Liver (tissue), 3 donors: ENCODE measurements at regions not wholly inside any gene's neighbourhood (a gene's known extent, or its start where the extent isn't known, plus 50 kb on each side); places are given as distances from the start of the nearest gene placed in this dataset.

Source experiments
- JUND ChIP-seq, 2 donors: IDR thresholded peaks; 2 replicates each; pipeline ENCODE4 v1.6.1; 2016; ENCODE audit warnings: antibody characterized with exemption in 2 of 2
- NR2F2 ChIP-seq: IDR thresholded peaks from 2 replicates; pipeline ENCODE4 v1.6.1; 2016; ENCODE audit warnings: antibody characterized with exemption
- RAD21 ChIP-seq, 2 donors: IDR thresholded peaks; 2 replicates each; pipeline ENCODE4 v1.6.1; 2016; ENCODE audit warnings: antibody characterized with exemption in 2 of 2, mild to moderate bottlenecking in 2 of 2
- TAF1 ChIP-seq: conservative IDR thresholded peaks from 2 replicates; pipeline ENCODE4 v1.6.1; 2016; ENCODE audit warnings: antibody characterized with exemption, mild to moderate bottlenecking
- TF ChIP-seq, protein P1 (sequence below): IDR thresholded peaks from 2 replicates; pipeline ENCODE4 v1.6.1; 2016; ENCODE audit warnings: antibody characterized with exemption
- TF ChIP-seq, protein P2 (sequence below): fragments of 150-350 bp; IDR thresholded peaks from 2 replicates; pipeline ENCODE4 v1.5.1; 2017; ENCODE audit warnings: improper control_type of control experiment, low read depth, low read length; ENCODE audit not compliant: missing input control
- TF ChIP-seq, protein P3 (sequence below): IDR thresholded peaks from 2 replicates; pipeline ENCODE4 v1.6.1; 2016; ENCODE audit warnings: antibody characterized with exemption, mild to moderate bottlenecking
- donor health status: healthy.
- donor health status: healthy.

DNA sequence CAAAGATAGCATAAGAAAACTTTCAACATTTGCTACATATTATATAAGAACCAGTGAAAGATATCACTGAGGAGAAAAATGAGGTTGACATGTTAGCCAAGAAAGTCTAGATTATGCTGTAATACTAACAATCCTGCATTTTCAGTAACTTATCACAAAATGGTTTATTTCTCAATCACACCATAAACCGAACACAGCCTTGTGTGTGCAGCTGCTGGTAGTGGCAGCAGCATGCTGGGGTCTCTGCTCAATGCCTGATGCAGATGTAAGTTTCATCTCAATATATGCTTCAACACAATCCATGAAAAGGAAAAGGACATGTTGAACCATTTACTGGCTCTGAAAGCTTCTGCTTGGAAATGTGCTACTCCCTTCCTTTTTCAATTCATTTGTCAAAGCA, 376.3 kb downstream of the GPD2 start:
- TF ChIP-seq, protein P1, sequence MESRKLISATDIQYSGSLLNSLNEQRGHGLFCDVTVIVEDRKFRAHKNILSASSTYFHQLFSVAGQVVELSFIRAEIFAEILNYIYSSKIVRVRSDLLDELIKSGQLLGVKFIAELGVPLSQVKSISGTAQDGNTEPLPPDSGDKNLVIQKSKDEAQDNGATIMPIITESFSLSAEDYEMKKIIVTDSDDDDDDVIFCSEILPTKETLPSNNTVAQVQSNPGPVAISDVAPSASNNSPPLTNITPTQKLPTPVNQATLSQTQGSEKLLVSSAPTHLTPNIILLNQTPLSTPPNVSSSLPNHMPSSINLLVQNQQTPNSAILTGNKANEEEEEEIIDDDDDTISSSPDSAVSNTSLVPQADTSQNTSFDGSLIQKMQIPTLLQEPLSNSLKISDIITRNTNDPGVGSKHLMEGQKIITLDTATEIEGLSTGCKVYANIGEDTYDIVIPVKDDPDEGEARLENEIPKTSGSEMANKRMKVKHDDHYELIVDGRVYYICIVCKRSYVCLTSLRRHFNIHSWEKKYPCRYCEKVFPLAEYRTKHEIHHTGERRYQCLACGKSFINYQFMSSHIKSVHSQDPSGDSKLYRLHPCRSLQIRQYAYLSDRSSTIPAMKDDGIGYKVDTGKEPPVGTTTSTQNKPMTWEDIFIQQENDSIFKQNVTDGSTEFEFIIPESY, result no peak
- TF ChIP-seq, protein P2, sequence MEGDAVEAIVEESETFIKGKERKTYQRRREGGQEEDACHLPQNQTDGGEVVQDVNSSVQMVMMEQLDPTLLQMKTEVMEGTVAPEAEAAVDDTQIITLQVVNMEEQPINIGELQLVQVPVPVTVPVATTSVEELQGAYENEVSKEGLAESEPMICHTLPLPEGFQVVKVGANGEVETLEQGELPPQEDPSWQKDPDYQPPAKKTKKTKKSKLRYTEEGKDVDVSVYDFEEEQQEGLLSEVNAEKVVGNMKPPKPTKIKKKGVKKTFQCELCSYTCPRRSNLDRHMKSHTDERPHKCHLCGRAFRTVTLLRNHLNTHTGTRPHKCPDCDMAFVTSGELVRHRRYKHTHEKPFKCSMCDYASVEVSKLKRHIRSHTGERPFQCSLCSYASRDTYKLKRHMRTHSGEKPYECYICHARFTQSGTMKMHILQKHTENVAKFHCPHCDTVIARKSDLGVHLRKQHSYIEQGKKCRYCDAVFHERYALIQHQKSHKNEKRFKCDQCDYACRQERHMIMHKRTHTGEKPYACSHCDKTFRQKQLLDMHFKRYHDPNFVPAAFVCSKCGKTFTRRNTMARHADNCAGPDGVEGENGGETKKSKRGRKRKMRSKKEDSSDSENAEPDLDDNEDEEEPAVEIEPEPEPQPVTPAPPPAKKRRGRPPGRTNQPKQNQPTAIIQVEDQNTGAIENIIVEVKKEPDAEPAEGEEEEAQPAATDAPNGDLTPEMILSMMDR, result no peak
- TF ChIP-seq RAD21 (IDR thresholded peaks at IDR 0.05), result no peak
- no peak for TF ChIP-seq JUND (IDR thresholded peaks at IDR 0.05)
- TF ChIP-seq TAF1, result no peak
- no peak for TF ChIP-seq NR2F2
- TF ChIP-seq, protein P3, sequence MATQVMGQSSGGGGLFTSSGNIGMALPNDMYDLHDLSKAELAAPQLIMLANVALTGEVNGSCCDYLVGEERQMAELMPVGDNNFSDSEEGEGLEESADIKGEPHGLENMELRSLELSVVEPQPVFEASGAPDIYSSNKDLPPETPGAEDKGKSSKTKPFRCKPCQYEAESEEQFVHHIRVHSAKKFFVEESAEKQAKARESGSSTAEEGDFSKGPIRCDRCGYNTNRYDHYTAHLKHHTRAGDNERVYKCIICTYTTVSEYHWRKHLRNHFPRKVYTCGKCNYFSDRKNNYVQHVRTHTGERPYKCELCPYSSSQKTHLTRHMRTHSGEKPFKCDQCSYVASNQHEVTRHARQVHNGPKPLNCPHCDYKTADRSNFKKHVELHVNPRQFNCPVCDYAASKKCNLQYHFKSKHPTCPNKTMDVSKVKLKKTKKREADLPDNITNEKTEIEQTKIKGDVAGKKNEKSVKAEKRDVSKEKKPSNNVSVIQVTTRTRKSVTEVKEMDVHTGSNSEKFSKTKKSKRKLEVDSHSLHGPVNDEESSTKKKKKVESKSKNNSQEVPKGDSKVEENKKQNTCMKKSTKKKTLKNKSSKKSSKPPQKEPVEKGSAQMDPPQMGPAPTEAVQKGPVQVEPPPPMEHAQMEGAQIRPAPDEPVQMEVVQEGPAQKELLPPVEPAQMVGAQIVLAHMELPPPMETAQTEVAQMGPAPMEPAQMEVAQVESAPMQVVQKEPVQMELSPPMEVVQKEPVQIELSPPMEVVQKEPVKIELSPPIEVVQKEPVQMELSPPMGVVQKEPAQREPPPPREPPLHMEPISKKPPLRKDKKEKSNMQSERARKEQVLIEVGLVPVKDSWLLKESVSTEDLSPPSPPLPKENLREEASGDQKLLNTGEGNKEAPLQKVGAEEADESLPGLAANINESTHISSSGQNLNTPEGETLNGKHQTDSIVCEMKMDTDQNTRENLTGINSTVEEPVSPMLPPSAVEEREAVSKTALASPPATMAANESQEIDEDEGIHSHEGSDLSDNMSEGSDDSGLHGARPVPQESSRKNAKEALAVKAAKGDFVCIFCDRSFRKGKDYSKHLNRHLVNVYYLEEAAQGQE, result no peak
